Mammary epithelial cell (primary cell): ENCODE measurements at regions not wholly inside any gene's neighbourhood (a gene's known extent, or its start where the extent isn't known, plus 50 kb on each side); places are given as distances from the start of the nearest gene placed in this dataset.

Source experiments
- EZH2 ChIP-seq: IDR thresholded peaks from 2 replicates; pipeline ENCODE4 v1.6.1; 2012; ENCODE audit warnings: low read length, inconsistent platforms, borderline replicate concordance
- TF ChIP-seq, protein P1 (sequence below), 2 donors: IDR thresholded peaks in 1 of 2; conservative IDR thresholded peaks in 1 of 2; 2 replicates each; pipeline ENCODE4 v1.5.1; 2011 to 2012; ENCODE audit warnings: inconsistent platforms in 2 of 2, low read length in 2 of 2, mild to moderate bottlenecking in 2 of 2, control low read depth in 1 of 2, low read depth in 1 of 2; ENCODE audit not compliant: insufficient read depth in 1 of 2; ENCODE audit errors: extremely low read depth in 1 of 2

DNA sequence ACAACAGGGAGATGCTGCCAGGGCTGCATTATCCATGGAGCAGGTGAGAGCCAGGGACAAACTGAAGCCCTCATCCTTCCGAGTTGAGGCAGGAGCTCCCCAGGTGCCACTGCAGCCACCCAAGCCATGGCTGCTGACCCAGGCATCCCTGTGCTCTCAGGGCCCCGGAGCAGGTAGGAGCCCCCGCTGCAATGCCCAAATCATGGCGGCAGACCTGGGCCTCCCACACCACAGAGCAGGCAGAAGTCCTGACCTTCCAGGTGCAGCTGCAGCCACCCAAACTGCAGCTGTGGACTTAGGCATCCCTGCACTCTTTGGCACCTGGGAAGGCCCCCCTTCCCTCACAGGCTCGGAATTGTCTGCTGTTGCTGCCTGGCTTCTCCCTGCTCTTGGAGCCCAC is 443.6 kb downstream of the ARAP2 start:
- TF ChIP-seq, protein P1, sequence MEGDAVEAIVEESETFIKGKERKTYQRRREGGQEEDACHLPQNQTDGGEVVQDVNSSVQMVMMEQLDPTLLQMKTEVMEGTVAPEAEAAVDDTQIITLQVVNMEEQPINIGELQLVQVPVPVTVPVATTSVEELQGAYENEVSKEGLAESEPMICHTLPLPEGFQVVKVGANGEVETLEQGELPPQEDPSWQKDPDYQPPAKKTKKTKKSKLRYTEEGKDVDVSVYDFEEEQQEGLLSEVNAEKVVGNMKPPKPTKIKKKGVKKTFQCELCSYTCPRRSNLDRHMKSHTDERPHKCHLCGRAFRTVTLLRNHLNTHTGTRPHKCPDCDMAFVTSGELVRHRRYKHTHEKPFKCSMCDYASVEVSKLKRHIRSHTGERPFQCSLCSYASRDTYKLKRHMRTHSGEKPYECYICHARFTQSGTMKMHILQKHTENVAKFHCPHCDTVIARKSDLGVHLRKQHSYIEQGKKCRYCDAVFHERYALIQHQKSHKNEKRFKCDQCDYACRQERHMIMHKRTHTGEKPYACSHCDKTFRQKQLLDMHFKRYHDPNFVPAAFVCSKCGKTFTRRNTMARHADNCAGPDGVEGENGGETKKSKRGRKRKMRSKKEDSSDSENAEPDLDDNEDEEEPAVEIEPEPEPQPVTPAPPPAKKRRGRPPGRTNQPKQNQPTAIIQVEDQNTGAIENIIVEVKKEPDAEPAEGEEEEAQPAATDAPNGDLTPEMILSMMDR (conservative IDR thresholded peaks at IDR 0.05 in 1 of 2, IDR thresholded peaks at IDR 0.05 in 1 of 2; ENCODE audit: extremely low read depth in 1 of 2, insufficient read depth in 1 of 2, low read depth in 1 of 2, low read length in 2 of 2), result no peak
- TF ChIP-seq EZH2, result no peak
